H9 (cell line): ENCODE measurements at regions not wholly inside any gene's neighbourhood (a gene's known extent, or its start where the extent isn't known, plus 50 kb on each side); places are given as distances from the start of the nearest gene placed in this dataset.

Experiments used
- DNase-seq: peaks from one replicate; pipeline ENCODE4 v3.0.0-alpha.2; 2017
- H2AFZ ChIP-seq: one replicate; pipeline ENCODE4 v1.6.1; 2013; ENCODE audit warnings: mild to moderate bottlenecking, low read length, control low read depth, moderate library complexity
- H2AK5ac ChIP-seq: 2 replicates; pipeline ENCODE4 v1.6.1; 2013; ENCODE audit warnings: low read length, control low read depth, mixed read lengths; ENCODE audit not compliant: insufficient read length
- H2BK120ac ChIP-seq: one replicate; pipeline ENCODE4 v1.6.1; 2013; ENCODE audit warnings: low read depth, mild to moderate bottlenecking, low read length, control low read depth, inconsistent platforms; ENCODE audit not compliant: poor library complexity, severe bottlenecking
- H2BK12ac ChIP-seq: 2 replicates; pipeline ENCODE4 v1.6.1; 2013; ENCODE audit warnings: low read length, control low read depth, mixed read lengths, low read depth; ENCODE audit not compliant: insufficient read length
- H2BK15ac ChIP-seq: 2 replicates; pipeline ENCODE4 v1.6.1; 2013; ENCODE audit warnings: low read depth, low read length, control low read depth
- H2BK20ac ChIP-seq: one replicate; pipeline ENCODE4 v1.6.1; 2013; ENCODE audit warnings: low read depth, mild to moderate bottlenecking, low read length, control low read depth, inconsistent platforms; ENCODE audit not compliant: poor library complexity, severe bottlenecking
- H2BK5ac ChIP-seq: 2 replicates; pipeline ENCODE4 v1.6.1; 2013; ENCODE audit warnings: low read length, control low read depth, mixed read lengths; ENCODE audit not compliant: insufficient read length
- H3K14ac ChIP-seq: 2 replicates; pipeline ENCODE4 v1.6.1; 2013; ENCODE audit warnings: low read length, control low read depth; ENCODE audit not compliant: insufficient read depth
- H3K18ac ChIP-seq: 2 replicates; pipeline ENCODE4 v1.6.1; 2013; ENCODE audit warnings: low read depth, mild to moderate bottlenecking, mixed read lengths, low read length, control low read depth; ENCODE audit not compliant: insufficient read length
- H3K23ac ChIP-seq: 2 replicates; pipeline ENCODE4 v1.6.1; 2013; ENCODE audit warnings: low read length, control low read depth, mixed read lengths, low read depth; ENCODE audit not compliant: insufficient read length
- H3K23me2 ChIP-seq: 2 replicates; pipeline ENCODE4 v1.6.1; 2013; ENCODE audit warnings: low read depth, mild to moderate bottlenecking, mixed read lengths, low read length, control low read depth; ENCODE audit not compliant: insufficient read length, poor library complexity, severe bottlenecking
- H3K27ac ChIP-seq: 2 replicates; pipeline ENCODE4 v1.5.1; 2013; ENCODE audit warnings: low read length, control low read depth, mixed read lengths, low read depth; ENCODE audit not compliant: insufficient read length
- H3K27me3 ChIP-seq: 2 replicates; pipeline ENCODE4 v1.6.1; 2013; ENCODE audit warnings: low read length, control low read depth, inconsistent platforms; ENCODE audit not compliant: insufficient read depth
- H3K4ac ChIP-seq: 2 replicates; pipeline ENCODE4 v1.6.1; 2013; ENCODE audit warnings: low read depth, mild to moderate bottlenecking, control low read depth, inconsistent platforms, low read length, moderate library complexity
- H3K4me1 ChIP-seq: 2 replicates; pipeline ENCODE4 v1.6.1; 2013; ENCODE audit warnings: low read length, control low read depth, inconsistent platforms; ENCODE audit not compliant: insufficient read depth
- H3K4me2 ChIP-seq: 2 replicates; pipeline ENCODE4 v1.6.1; 2013; ENCODE audit warnings: low read length, control low read depth, mixed read lengths; ENCODE audit not compliant: insufficient read length, insufficient read depth
- H3K56ac ChIP-seq: 2 replicates; pipeline ENCODE4 v1.6.1; 2013; ENCODE audit warnings: low read depth, mild to moderate bottlenecking, mixed read lengths, low read length, control low read depth; ENCODE audit not compliant: insufficient read length
- H3K79me1 ChIP-seq: 2 replicates; pipeline ENCODE4 v1.6.1; 2013; ENCODE audit warnings: low read depth, mild to moderate bottlenecking, moderate library complexity, low read length, control low read depth, inconsistent platforms; ENCODE audit not compliant: insufficient read depth, poor library complexity, severe bottlenecking
- H3K79me2 ChIP-seq: 2 replicates; pipeline ENCODE4 v1.6.1; 2013; ENCODE audit warnings: low read length, control low read depth, inconsistent platforms; ENCODE audit not compliant: insufficient read depth
- H3K9ac ChIP-seq: 2 replicates; pipeline ENCODE4 v1.6.1; 2013; ENCODE audit warnings: low read length, control low read depth, mixed read lengths; ENCODE audit not compliant: insufficient read length; ENCODE audit errors: extremely low read depth
- H3K9me3 ChIP-seq: one replicate; pipeline ENCODE4 v1.6.1; 2013; ENCODE audit warnings: low read depth, low read length, inconsistent platforms; ENCODE audit not compliant: control insufficient read depth
- H3T11ph ChIP-seq: one replicate; pipeline ENCODE4 v1.6.1; 2013; ENCODE audit warnings: mild to moderate bottlenecking, low read length, control low read depth, inconsistent platforms
- H4K20me1 ChIP-seq: one replicate; pipeline ENCODE4 v1.6.1; 2013; ENCODE audit not compliant: control insufficient read depth, insufficient read length, insufficient read depth
- H4K5ac ChIP-seq: 2 replicates; pipeline ENCODE4 v1.6.1; 2013; ENCODE audit warnings: low read depth, mild to moderate bottlenecking, mixed read lengths, low read length, control low read depth; ENCODE audit not compliant: insufficient read length
- H4K8ac ChIP-seq: replicated peaks from 2 replicates; pipeline ENCODE4 v1.6.1; 2013; ENCODE audit warnings: low read length, control low read depth, mixed read lengths, low read depth; ENCODE audit not compliant: insufficient read length
- H4K91ac ChIP-seq: 2 replicates; pipeline ENCODE4 v1.6.1; 2013; ENCODE audit warnings: low read depth, mild to moderate bottlenecking, moderate library complexity, mixed read lengths, low read length, control low read depth; ENCODE audit not compliant: insufficient read length
- H3K27ac Mint-ChIP-seq, 3 experiments: 2 replicates in 2 of 3; 3 replicates in 1 of 3; pipeline ENCODE4 v1.8.0; 2020 to 2021; ENCODE audit warnings: mixed read lengths in 3 of 3, mild to moderate bottlenecking in 1 of 3, moderate library complexity in 1 of 3
- H3K27me3 Mint-ChIP-seq: 2 replicates; pipeline ENCODE4 v1.8.0; 2021; ENCODE audit warnings: low read depth, mild to moderate bottlenecking, moderate library complexity, mixed read lengths
- H3K36me3 Mint-ChIP-seq, 3 experiments: 2 replicates in 2 of 3; 3 replicates in 1 of 3; pipeline ENCODE4 v1.8.0; 2020 to 2021; ENCODE audit warnings: low read depth in 3 of 3, mixed read lengths in 3 of 3; ENCODE audit not compliant: insufficient read depth in 1 of 3
- H3K4me1 Mint-ChIP-seq, 2 experiments: 2 replicates each; pipeline ENCODE4 v1.8.0; 2020; ENCODE audit warnings: mixed read lengths in 2 of 2
- H3K4me3 Mint-ChIP-seq, 2 experiments: 2 replicates in 1 of 2; 3 replicates in 1 of 2; pipeline ENCODE4 v1.8.0; 2020 to 2021; ENCODE audit warnings: mild to moderate bottlenecking in 2 of 2, mixed read lengths in 2 of 2, moderate library complexity in 1 of 2
- H3K9me3 Mint-ChIP-seq, 2 experiments: 2 replicates in 1 of 2; 3 replicates in 1 of 2; pipeline ENCODE4 v1.8.0; 2020; ENCODE audit warnings: mild to moderate bottlenecking in 2 of 2, mixed read lengths in 2 of 2, moderate library complexity in 1 of 2
- CTCF ChIP-seq: fragments of 200-600 bp; sonication (generic); conservative IDR thresholded peaks from 3 replicates; pipeline ENCODE4 v1.8.0; 2021; ENCODE audit warnings: antibody characterized with exemption, mild to moderate bottlenecking
- WGBS: extraction: QIAGEN DNeasy Blood & Tissue Kit; methylation state at CpG from one replicate; pipeline ENCODE4 v1.1.7; 2013; ENCODE audit warnings: missing lambda C conversion rate, low lambda C conversion rate, mixed read lengths; ENCODE audit not compliant: insufficient read length; ENCODE audit errors: extremely low coverage; 5-methylcytosine and 5-hydroxymethylcytosine counted together

DNA sequence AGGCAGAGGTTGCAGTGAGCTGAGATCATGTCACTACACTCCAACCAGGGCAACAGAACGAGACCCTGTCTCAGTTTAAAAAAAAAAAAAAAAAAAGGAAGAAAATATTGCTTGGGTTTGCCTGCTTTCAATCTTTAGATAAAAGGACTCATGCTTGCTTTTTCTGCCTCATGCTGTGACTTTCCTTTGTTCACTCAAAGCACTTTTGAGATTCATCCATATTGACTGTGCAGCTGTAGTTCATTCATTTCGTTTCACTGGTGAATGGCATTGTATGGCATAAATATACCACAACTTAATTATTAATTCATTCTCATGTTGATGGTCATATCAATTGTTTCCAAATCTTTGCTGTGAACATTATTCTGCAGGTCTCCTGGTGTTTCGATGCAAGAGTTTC, 97.6 kb upstream of the NFE2L3 start:
- WGBS: no CpG with 5 or more reads among the region's 3 CpGs
- H3T11ph ChIP-seq: no peak overlapping the region
- no peak overlapping the region for H3K27ac ChIP-seq
- no peak overlapping the region for H2AFZ ChIP-seq
- no peak overlapping the region for H4K5ac ChIP-seq
- H3K18ac ChIP-seq: no peak overlapping the region
- Mint-ChIP-seq H3K4me1 (no peaks in the 10 kb centered on the region), H3K27me3 (no peaks in the 10 kb centered on the region; the same call in 1 of the 2 replicates), H3K9me3 (peaks cover 5 to 6% of the 10 kb centered on the region in 2 experiments; a peak in 2 of 5 replicates), H3K4me3 (no peak overlapping the region), H3K36me3 (peaks cover 0 to 3% (median 0%) of the 10 kb centered on the region in 3 experiments; a peak in 1 of 7 replicates), H3K27ac (no peak overlapping the region)
- H3K79me1 ChIP-seq: no peaks in the 10 kb centered on the region
- H3K4me1 ChIP-seq: no peaks in the 10 kb centered on the region
- H3K27me3 ChIP-seq: no peaks in the 10 kb centered on the region
- no peak overlapping the region for H2BK15ac ChIP-seq
- H2BK120ac ChIP-seq: no peak overlapping the region
- H3K9me3 ChIP-seq: no peaks in the 10 kb centered on the region
- no peak overlapping the region for H4K8ac ChIP-seq
- no peaks in the 10 kb centered on the region for H3K23me2 ChIP-seq
- H3K9ac ChIP-seq: no peak overlapping the region
- no peak overlapping the region for H2BK12ac ChIP-seq
- H2AK5ac ChIP-seq: no peak overlapping the region
- H4K91ac ChIP-seq: no peak overlapping the region
- H3K4me2 ChIP-seq: no peak overlapping the region
- H3K79me2 ChIP-seq: no peaks in the 10 kb centered on the region
- H3K56ac ChIP-seq: no peak overlapping the region
- no peak for TF ChIP-seq CTCF
- no peak overlapping the region for H2BK20ac ChIP-seq
- no peak overlapping the region for H2BK5ac ChIP-seq
- no peak overlapping the region for H3K23ac ChIP-seq
- no peaks in the 10 kb centered on the region for H4K20me1 ChIP-seq
- H3K4ac ChIP-seq: no peak overlapping the region
- DNase-seq: no peak
- no peak overlapping the region for H3K14ac ChIP-seq
